ENCODE measurements at regions not wholly inside any gene's neighbourhood (a gene's known extent, or its start where the extent isn't known, plus 50 kb on each side); places are given as distances from the start of the nearest gene placed in this dataset.

GRCh38 chr4:92045718-92046117 lies 258.0 kb upstream of the GRID2 start:
- TF ChIP-seq CTCF (IDR thresholded peaks at IDR 0.05; ENCODE audit: unreplicated experiment) = no peak
- intact Hi-C loops (cut with micrococcal nuclease; ENCODE audit: unreplicated experiment) = loop anchor here (10.0 kb wide), 1 partner anchor 311 kb away; no protein-coding TSS in a partner anchor
- Mint-ChIP-seq H3K27ac (ENCODE audit: unreplicated experiment) (no peak overlapping the region), H3K9me3 (ENCODE audit: low read depth, unreplicated experiment) (no peaks in the 10 kb centered on the region), H3K4me1 (ENCODE audit: low read depth, unreplicated experiment) (no peaks in the 10 kb centered on the region), H3K36me3 (ENCODE audit: insufficient read depth, unreplicated experiment) (no peaks in the 10 kb centered on the region), H3K4me3 (ENCODE audit: low read depth, unreplicated experiment) (no peak overlapping the region), H3K27me3 (ENCODE audit: unreplicated experiment) (no peaks in the 10 kb centered on the region)
- BruUV-seq (replicated peaks) = no TSS peak
- CTCF ChIA-PET = no interaction called here
- DNase-seq = no peak

DNA sequence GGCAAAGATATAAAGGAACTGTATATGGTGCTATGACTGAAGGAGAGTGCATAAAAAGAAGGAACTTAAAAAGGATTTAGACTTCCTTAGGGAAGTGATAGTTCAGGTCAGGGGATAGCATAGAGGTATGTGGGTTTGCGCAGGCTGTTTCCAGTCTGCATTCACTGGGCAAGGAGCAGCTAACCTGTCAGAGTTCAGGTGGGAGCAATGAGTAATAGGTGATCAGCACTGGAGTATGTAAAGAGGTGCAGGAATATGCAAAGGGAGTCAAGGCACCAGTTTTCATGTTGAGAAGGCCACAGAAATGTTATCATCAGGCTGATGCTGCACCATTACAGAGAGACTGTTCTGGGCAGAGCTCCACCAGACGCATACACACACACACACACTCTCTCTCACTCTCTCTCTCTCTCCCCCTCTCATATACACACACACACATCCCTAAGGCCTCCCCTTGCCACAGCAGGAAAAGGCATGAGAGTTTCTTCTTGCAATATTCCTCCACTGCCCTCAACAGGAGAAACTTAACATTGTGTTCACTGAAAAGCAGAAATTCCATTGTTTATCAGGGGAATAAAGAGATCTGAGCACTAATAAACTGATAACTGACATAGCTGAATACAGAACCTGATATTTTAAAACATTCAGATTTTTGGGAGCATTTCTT lies 256.4 kb upstream of the GRID2 start:
- intact Hi-C loops (cut with micrococcal nuclease; ENCODE audit: unreplicated experiment) = loop anchor here (10.0 kb wide), 1 partner anchor 313 kb away; no protein-coding TSS in a partner anchor
- H3K36me3 Mint-ChIP-seq (ENCODE audit: insufficient read depth, unreplicated experiment) = no peaks in the 10 kb centered on the region
- no peaks in the 10 kb centered on the region for H3K27me3 Mint-ChIP-seq (ENCODE audit: unreplicated experiment)
- CTCF ChIA-PET = no interaction called here
- BruUV-seq (replicated peaks) = no TSS peak
- H3K9me3 Mint-ChIP-seq (ENCODE audit: low read depth, unreplicated experiment) = no peaks in the 10 kb centered on the region
- no peak overlapping the region for H3K4me3 Mint-ChIP-seq (ENCODE audit: low read depth, unreplicated experiment)
- no peak for TF ChIP-seq CTCF (IDR thresholded peaks at IDR 0.05; ENCODE audit: unreplicated experiment)
- no peaks in the 10 kb centered on the region for H3K4me1 Mint-ChIP-seq (ENCODE audit: low read depth, unreplicated experiment)
- DNase-seq = no peak
- H3K27ac Mint-ChIP-seq (ENCODE audit: unreplicated experiment) = no peak overlapping the region

- no peaks in the 10 kb centered on the region for H3K27me3 Mint-ChIP-seq (ENCODE audit: unreplicated experiment)
- H3K9me3 Mint-ChIP-seq (ENCODE audit: low read depth, unreplicated experiment) = no peaks in the 10 kb centered on the region
- TF ChIP-seq CTCF (IDR thresholded peaks at IDR 0.05; ENCODE audit: unreplicated experiment) = no peak
- H3K4me1 Mint-ChIP-seq (ENCODE audit: low read depth, unreplicated experiment) = no peaks in the 10 kb centered on the region
- no peak for DNase-seq
- no peak overlapping the region for H3K27ac Mint-ChIP-seq (ENCODE audit: unreplicated experiment)
- intact Hi-C loops (cut with micrococcal nuclease; ENCODE audit: unreplicated experiment) = no loop called here
- no TSS peak for BruUV-seq (replicated peaks)
- no peak overlapping the region for H3K4me3 Mint-ChIP-seq (ENCODE audit: low read depth, unreplicated experiment)
- CTCF ChIA-PET = no interaction called here
- no peaks in the 10 kb centered on the region for H3K36me3 Mint-ChIP-seq (ENCODE audit: insufficient read depth, unreplicated experiment)
Measured at GRCh38 chr4:92050875-92051274, 252.9 kb upstream of the GRID2 start.

DNA sequence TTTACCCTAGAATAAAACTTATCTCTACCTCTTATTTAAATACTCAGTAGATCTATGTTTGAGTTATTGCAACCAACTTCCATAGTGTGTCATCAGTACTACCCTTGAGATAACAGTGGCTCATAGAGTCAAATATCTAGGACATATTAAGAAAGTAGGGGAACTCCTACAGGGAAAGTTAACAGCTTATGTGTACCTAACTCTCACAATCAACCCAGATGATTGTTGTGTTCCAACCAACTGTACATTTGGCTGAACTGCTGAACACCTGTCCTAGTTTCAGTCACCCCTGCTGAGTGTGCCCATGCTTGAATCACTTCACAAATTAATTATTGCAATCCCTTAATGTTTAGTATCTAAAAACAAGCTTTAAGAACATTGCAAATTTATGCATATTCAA lies 244.2 kb upstream of the GRID2 start:
- no TSS peak for BruUV-seq (replicated peaks)
- no peak for TF ChIP-seq CTCF (IDR thresholded peaks at IDR 0.05; ENCODE audit: unreplicated experiment)
- Mint-ChIP-seq H3K27me3 (ENCODE audit: unreplicated experiment) (no peaks in the 10 kb centered on the region), H3K4me3 (ENCODE audit: low read depth, unreplicated experiment) (no peak overlapping the region), H3K27ac (ENCODE audit: unreplicated experiment) (no peak overlapping the region), H3K9me3 (ENCODE audit: low read depth, unreplicated experiment) (no peaks in the 10 kb centered on the region), H3K4me1 (ENCODE audit: low read depth, unreplicated experiment) (no peaks in the 10 kb centered on the region), H3K36me3 (ENCODE audit: insufficient read depth, unreplicated experiment) (no peaks in the 10 kb centered on the region)
- intact Hi-C loops (cut with micrococcal nuclease; ENCODE audit: unreplicated experiment) = no loop called here
- DNase-seq = no peak
- CTCF ChIA-PET = no interaction called here

All from Calu3 (cell line).